ENCODE measurements at regions not wholly inside any gene's neighbourhood (a gene's known extent, or its start where the extent isn't known, plus 50 kb on each side); places are given as distances from the start of the nearest gene placed in this dataset.

DNA sequence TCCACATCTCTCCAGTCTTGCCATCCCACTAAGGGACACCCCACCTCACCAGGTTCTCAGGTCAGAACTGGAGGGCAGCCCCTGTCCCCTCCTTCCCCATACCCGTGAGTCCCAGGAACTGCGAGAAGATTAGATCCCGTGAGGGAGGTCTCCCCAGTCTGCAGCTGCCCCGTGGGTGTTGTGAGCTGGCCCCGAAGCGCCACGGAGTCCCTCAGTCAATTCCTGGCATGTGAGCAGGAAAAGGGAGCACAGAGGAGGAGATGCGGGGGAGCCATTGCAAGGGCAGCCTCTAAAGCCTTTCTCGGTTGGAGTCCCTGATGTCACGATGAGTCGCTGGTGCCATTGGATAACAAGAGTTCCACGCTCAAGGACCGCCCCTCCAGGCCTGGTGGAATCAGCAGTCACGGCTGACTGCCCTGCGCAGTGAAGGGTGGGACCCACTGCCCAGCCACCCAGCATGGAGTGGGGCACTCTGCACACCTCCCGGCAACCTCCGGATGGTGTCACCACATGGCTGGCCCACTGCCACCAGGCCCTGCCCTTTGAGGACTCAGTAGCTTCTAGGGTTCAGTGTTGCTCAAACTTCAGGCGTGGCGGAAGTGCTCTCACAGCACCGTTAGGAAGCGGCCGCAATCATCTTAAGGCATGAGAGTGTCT lies 434.9 kb upstream of the MYT1L start:
- no peak for TF ChIP-seq EZH2 (IDR thresholded peaks at IDR 0.05; ENCODE audit: low read depth)
- TF ChIP-seq, protein P1, sequence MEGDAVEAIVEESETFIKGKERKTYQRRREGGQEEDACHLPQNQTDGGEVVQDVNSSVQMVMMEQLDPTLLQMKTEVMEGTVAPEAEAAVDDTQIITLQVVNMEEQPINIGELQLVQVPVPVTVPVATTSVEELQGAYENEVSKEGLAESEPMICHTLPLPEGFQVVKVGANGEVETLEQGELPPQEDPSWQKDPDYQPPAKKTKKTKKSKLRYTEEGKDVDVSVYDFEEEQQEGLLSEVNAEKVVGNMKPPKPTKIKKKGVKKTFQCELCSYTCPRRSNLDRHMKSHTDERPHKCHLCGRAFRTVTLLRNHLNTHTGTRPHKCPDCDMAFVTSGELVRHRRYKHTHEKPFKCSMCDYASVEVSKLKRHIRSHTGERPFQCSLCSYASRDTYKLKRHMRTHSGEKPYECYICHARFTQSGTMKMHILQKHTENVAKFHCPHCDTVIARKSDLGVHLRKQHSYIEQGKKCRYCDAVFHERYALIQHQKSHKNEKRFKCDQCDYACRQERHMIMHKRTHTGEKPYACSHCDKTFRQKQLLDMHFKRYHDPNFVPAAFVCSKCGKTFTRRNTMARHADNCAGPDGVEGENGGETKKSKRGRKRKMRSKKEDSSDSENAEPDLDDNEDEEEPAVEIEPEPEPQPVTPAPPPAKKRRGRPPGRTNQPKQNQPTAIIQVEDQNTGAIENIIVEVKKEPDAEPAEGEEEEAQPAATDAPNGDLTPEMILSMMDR (conservative IDR thresholded peaks at IDR 0.05) = no peak

All from PC-9 (cell line).